Activated naive CD4-positive, alpha-beta T cell treated with anti-CD3 and anti-CD28 coated beads, Interleukin-2, amount 50 U/mL, for 72 hours (primary cell): ENCODE measurements at regions not wholly inside any gene's neighbourhood (a gene's known extent, or its start where the extent isn't known, plus 50 kb on each side); places are given as distances from the start of the nearest gene placed in this dataset.

Experiments
- ATAC-seq, 2 donors: fragments of 150-1000 bp; cut with Tn5 transposase; 2 replicates each; pipeline ENCODE4 v1.10.0; 2021; ENCODE audit warnings: mild to moderate bottlenecking in 2 of 2, moderate library complexity in 2 of 2
- DNase-seq, 2 donors: peaks; one replicate each; pipeline ENCODE4 v3.0.0; 2021 to 2022; ENCODE audit warnings: low spot score in 2 of 2
- H3K27ac Mint-ChIP-seq, 2 donors: one replicate each; pipeline ENCODE4 v1.8.0; 2022; ENCODE audit warnings: mild to moderate bottlenecking in 2 of 2, mixed read lengths in 2 of 2
- H3K36me3 Mint-ChIP-seq, 2 donors: one replicate each; pipeline ENCODE4 v1.8.0; 2022; ENCODE audit warnings: mixed read lengths in 2 of 2
- H3K9me3 Mint-ChIP-seq, 2 donors: one replicate each; pipeline ENCODE4 v1.8.0; 2022; ENCODE audit warnings: mixed read lengths in 2 of 2

DNA sequence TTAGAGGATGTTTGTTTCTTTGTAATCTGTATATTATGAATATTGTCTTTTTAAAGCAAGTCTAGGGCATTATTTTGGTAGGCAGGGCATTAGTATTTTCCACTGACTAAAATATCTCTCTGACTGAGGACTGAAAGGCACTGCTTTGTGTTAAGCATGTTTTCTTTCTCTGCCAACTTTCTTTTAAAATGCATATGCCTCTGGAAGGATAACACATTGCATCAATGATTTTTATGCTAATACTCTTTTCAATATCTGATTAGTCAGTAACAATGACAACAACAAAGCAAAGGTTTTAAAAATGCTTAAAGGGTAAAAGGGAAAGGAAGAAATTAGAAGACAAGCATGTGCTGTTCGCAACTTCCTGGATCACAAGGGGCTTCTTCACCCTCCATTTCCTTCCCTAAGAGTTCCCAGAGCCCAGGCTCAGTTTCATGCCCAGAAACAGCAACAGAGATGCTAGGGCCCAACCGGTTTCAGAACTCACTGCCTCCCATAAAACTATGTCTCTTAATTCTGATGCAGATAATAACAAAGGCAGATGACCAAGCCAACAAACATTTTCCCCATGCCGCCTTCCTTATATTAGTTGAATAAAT is 786.8 kb upstream of the ACVR2A start:
- no peaks in the 10 kb centered on the region for H3K36me3 Mint-ChIP-seq
- no peaks in the 10 kb centered on the region for H3K9me3 Mint-ChIP-seq
- no peak overlapping the region for H3K27ac Mint-ChIP-seq
- ATAC-seq: no peak
- no peak for DNase-seq

- DNase-seq (no peak), ATAC-seq (no peak)
- Mint-ChIP-seq H3K36me3 (no peaks in the 10 kb centered on the region), H3K9me3 (no peaks in the 10 kb centered on the region), H3K27ac (no peak overlapping the region)
Observed at GRCh38 chr2:147051814-147052213, 793.0 kb upstream of the ACVR2A start.

GRCh38 chr2:147051248-147051647 is 793.6 kb upstream of the ACVR2A start:
- no peaks in the 10 kb centered on the region for H3K9me3 Mint-ChIP-seq
- H3K27ac Mint-ChIP-seq: no peak overlapping the region

DNA sequence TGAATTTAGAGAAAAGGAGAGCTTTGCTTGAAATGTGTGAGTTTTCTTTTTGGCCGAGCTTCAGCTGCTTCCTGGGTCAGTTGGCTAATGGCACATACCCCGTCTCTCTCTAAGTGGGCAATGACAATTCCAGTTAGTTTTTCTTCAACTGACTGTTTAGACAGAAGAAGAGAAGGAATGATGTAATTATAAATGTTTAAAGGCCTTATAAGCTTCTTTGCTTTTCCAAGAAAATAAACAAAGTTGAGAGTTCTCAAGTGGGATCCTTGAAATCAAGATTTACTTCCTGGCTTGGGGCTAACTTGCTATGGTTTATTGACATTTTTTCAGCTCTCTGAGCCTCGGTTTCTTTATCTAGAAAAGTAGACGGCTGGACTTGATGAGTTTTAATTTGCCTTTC is 794.9 kb upstream of the ACVR2A start:
- H3K36me3 Mint-ChIP-seq: no peaks in the 10 kb centered on the region
- ATAC-seq: no peak
- no peak overlapping the region for H3K27ac Mint-ChIP-seq
- H3K9me3 Mint-ChIP-seq: no peaks in the 10 kb centered on the region
- no peak for DNase-seq

More at GRCh38 chr2:147051248-147051647, 793.6 kb upstream of the ACVR2A start:
- no peak for DNase-seq
- no peaks in the 10 kb centered on the region for H3K36me3 Mint-ChIP-seq
- ATAC-seq: no peak

- no peak overlapping the region for H3K27ac Mint-ChIP-seq
- H3K36me3 Mint-ChIP-seq: no peaks in the 10 kb centered on the region
- ATAC-seq: no peak
- no peak for DNase-seq
- H3K9me3 Mint-ChIP-seq: no peaks in the 10 kb centered on the region
Observed at GRCh38 chr2:147046473-147046872, 798.4 kb upstream of the ACVR2A start.

GRCh38 chr2:147045113-147045512 is 799.7 kb upstream of the ACVR2A start:
- Mint-ChIP-seq H3K27ac (peak overlapping the region; percentile 8 to 53), H3K36me3 (no peaks in the 10 kb centered on the region), H3K9me3 (no peaks in the 10 kb centered on the region)
- ATAC-seq (peak in 1 of 2 donors; percentile 28), DNase-seq (peak in 1 of 2 donors; percentile 56)

DNA sequence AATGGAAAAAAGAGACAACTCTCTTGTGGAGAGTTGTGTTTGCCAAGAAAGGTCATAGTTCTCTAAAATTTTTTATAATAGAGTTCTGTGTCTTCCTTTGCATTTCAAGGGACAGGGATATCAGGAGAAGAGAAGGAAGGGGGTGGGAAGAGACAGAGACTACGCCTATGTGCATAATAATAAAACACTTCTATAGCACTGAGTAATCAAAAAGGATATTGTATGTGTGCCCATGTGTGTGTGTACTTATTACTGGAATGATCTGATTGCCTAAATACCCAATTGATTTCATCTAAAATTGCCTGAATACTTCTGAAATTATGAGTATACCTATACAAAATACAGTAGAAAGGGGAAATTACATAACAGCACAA is 803.7 kb upstream of the ACVR2A start:
- DNase-seq (no peak), ATAC-seq (no peak)
- Mint-ChIP-seq H3K27ac (no peak overlapping the region), H3K9me3 (no peaks in the 10 kb centered on the region), H3K36me3 (no peaks in the 10 kb centered on the region)

GRCh38 chr2:147040298-147041120 is 804.3 kb upstream of the ACVR2A start:
- DNase-seq (no peak), ATAC-seq (no peak)
- H3K9me3 Mint-ChIP-seq: no peaks in the 10 kb centered on the region
- no peaks in the 10 kb centered on the region for H3K36me3 Mint-ChIP-seq
- no peak overlapping the region for H3K27ac Mint-ChIP-seq

DNA sequence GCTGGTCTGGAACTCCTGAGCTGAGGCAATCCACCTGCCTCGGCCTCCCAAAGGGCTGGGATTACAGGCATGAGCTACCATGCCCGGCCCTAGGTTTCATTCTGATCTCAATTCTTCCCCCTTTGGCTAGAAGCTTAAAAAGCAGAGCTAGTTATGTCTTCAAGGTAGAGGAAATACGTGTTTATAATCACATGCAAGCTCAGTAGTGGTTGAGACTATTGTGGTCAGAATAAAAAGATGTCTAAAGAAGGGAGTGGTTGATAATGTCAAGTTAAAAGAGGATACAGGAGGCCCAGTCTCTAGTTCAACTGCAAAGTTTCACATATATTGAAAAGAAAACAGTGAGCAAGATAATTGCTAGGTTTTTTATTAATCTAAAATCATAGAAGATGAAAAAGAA is 807.8 kb upstream of the ACVR2A start:
- H3K27ac Mint-ChIP-seq: peak overlapping the region in 1 of 2 donors; percentile 11

DNA sequence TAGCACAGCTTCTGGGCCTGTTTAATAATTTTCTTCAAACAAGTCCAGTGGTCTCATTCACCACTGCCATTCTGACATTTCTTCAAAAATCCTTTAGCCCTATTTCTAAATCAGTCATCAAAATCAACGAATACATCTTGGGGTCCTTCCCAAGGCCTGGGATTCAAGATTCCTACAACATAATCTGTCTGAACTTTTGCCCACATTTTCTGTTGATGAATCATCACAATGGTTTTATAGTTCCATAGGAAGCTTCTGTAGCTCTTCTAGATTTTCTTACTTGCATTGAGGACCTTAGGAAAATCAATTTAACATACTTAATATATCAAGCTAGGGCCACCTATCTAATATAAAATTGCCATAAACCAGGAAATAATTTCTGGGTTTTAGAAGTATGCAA is 811.8 kb upstream of the ACVR2A start:
- Mint-ChIP-seq H3K9me3 (no peaks in the 10 kb centered on the region), H3K27ac (no peak overlapping the region), H3K36me3 (no peaks in the 10 kb centered on the region)
- no peak for DNase-seq
- no peak for ATAC-seq

More for the DNA sequence above, 807.8 kb upstream of the ACVR2A start:
- DNase-seq (no peak), ATAC-seq (no peak)
- Mint-ChIP-seq H3K36me3 (no peaks in the 10 kb centered on the region), H3K9me3 (no peaks in the 10 kb centered on the region)

DNA sequence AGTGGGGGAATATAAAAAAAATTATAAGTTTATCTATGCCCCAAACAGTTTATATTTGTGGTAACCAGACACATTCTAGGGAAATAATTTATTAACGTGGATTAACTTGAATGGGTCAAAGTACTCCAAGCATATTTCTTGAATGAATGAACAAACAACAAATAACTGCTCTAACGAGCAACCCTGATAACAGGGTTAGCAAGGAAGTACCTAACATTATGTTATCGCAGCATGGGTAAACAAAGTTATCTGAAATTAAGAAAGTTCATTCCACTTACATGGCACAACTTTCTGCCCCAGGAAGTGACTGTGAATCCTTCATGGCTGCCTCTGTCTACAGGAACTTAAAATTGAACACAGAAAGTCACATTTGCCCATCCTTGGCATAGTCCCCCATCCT is 812.9 kb upstream of the ACVR2A start:
- peaks cover 0 to 4% of the 10 kb centered on the region in 2 donors for H3K36me3 Mint-ChIP-seq
- H3K9me3 Mint-ChIP-seq: peaks cover 0 to 4% of the 10 kb centered on the region in 2 donors

GRCh38 chr2:147030966-147031720 is 813.7 kb upstream of the ACVR2A start:
- H3K27ac Mint-ChIP-seq: no peak overlapping the region
- ATAC-seq (no peak), DNase-seq (no peak)
- H3K9me3 Mint-ChIP-seq: peaks cover 4% of the 10 kb centered on the region in 2 donors
- peaks cover 0 to 4% of the 10 kb centered on the region in 2 donors for H3K36me3 Mint-ChIP-seq

More for the DNA sequence above, 812.9 kb upstream of the ACVR2A start:
- no peak for ATAC-seq
- DNase-seq: no peak
- no peak overlapping the region for H3K27ac Mint-ChIP-seq

DNA sequence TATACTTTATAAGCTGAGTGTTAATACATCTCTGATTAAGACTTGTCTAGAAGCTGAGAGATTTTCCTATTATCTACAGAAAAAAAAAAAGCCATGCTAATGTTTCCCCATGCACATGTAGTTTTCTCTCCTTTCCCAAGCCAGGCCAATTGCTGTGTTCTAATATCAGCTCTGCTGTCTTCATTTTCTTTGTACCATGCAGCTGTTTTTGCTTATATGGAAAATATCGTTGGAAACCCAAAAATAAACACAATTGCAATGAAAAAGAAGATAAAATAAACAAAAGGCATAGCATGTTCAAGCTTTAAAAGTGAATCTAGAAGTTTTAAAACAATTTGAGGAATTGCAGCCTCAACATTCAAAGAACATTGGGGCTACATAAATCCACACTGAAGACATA is 817.4 kb upstream of the ACVR2A start:
- ATAC-seq (no peak), DNase-seq (no peak)
- peaks cover 9 to 10% of the 10 kb centered on the region in 2 donors for H3K9me3 Mint-ChIP-seq
- peaks cover 5 to 9% of the 10 kb centered on the region in 2 donors for H3K36me3 Mint-ChIP-seq
- no peak overlapping the region for H3K27ac Mint-ChIP-seq

- ATAC-seq: no peak
- H3K9me3 Mint-ChIP-seq: peaks cover 12% of the 10 kb centered on the region in 2 donors
- H3K36me3 Mint-ChIP-seq: peaks cover 7 to 12% of the 10 kb centered on the region in 2 donors
- no peak for DNase-seq
- H3K27ac Mint-ChIP-seq: no peak overlapping the region
Observed at GRCh38 chr2:147026664-147027295, 818.0 kb upstream of the ACVR2A start.

DNA sequence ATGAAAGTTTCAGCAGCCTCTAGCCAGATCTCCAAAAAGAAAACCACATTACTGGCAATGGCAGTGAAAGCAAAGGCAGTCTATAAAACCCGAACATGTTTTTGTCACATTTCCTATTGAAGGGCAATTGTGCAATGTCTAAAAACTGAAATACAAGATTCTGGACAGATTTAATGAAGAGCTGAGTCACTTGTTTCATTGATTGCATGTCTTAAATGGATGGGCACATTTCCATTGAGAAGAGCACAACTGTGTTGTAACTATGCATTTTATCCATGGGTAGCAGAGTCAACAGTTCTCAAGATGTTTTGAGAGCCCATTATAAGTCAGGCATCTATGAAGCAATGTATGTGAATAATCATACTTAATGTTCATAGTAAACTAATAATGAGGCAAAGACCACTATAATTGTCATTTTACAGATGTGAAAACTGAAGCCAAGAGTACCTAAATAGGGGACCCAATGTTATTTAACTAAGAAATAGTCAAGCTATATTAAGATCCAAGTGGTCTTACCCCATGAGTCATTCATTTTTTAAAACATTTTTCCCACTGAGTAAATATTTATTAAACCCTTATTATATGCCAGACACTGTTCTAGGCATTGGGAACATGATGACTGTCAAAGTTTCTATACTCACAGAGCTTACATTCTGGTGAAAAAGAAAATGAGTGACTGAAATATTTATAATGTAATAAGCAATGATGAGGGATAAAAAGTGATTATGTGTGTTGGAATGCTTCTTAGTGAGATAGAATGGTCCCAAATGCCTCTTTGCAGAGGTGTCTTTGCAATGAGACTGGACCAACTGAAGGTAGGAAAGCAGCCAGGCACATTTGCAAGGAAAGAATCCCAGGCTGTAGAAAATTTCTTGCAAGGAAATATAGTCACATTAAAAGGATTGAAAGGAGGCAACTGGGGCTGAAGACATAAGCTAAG is 818.9 kb upstream of the ACVR2A start:
- DNase-seq (no peak), ATAC-seq (no peak)
- Mint-ChIP-seq H3K36me3 (peaks cover 7 to 12% of the 10 kb centered on the region in 2 donors), H3K27ac (no peak overlapping the region), H3K9me3 (peaks cover 12% of the 10 kb centered on the region in 2 donors)

DNA sequence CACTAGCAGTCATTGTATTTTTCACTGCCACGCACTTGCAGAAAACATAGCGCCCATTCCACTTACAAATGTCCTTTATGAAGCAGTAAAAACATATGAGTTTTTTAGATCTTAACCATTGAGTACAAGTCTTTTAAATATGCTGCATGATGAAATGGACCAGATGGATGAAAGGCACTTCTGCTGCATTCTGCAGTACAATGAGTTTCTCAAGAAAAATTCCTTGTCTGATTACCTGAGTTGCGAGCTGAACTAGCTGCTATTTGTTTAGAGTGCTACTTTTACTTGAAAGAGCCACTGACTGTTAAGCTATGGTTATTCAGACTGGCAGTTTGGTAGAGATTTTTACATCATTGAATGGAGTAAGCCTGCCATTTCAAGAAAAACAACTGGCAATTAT is 825.5 kb upstream of the ACVR2A start:
- Mint-ChIP-seq H3K9me3 (peaks cover 8% of the 10 kb centered on the region in 2 donors), H3K36me3 (peaks cover 7 to 8% of the 10 kb centered on the region in 2 donors), H3K27ac (no peak overlapping the region)
- ATAC-seq (no peak), DNase-seq (no peak)
